HL-60 (cell line): ENCODE measurements at regions not wholly inside any gene's neighbourhood (a gene's known extent, or its start where the extent isn't known, plus 50 kb on each side); places are given as distances from the start of the nearest gene placed in this dataset.

Source experiments
- DNase-seq, 2 experiments: peaks; one replicate each; pipeline ENCODE4 v3.0.0-alpha.2; 2010 to 2020; ENCODE audit warnings: low read depth in 1 of 2, low spot score in 1 of 2
- H3K27ac ChIP-seq: fragments of 250-450 bp; sonication (Bioruptor Pico); replicated peaks from 2 replicates; pipeline ENCODE4 v1.5.1; 2020; ENCODE audit warnings: mild to moderate bottlenecking, moderate library complexity
- H3K27me3 ChIP-seq: fragments of 250-450 bp; sonication (Bioruptor Pico); 2 replicates; pipeline ENCODE4 v1.5.1; 2021; ENCODE audit warnings: mild to moderate bottlenecking, moderate library complexity; ENCODE audit not compliant: insufficient read depth, poor library complexity, severe bottlenecking
- H3K4me3 ChIP-seq: replicated peaks from 2 replicates; pipeline ENCODE4 v1.5.1; 2011; ENCODE audit warnings: mild to moderate bottlenecking, control low read depth, low read length; ENCODE audit not compliant: insufficient read depth
- CTCF ChIP-seq: IDR thresholded peaks from one replicate; pipeline ENCODE4 v1.5.1; 2011; ENCODE audit warnings: low read length, control low read depth, inconsistent platforms; ENCODE audit not compliant: insufficient read depth
- GABPA ChIP-seq: IDR thresholded peaks from 2 replicates; pipeline ENCODE4 v1.6.1; 2012; ENCODE audit warnings: low read depth
- POLR2AphosphoS5 ChIP-seq: IDR thresholded peaks from 2 replicates; pipeline ENCODE4 v1.6.1; 2012; ENCODE audit warnings: low read depth
- REST ChIP-seq: IDR thresholded peaks from 2 replicates; pipeline ENCODE4 v1.6.1; 2012; ENCODE audit warnings: low read depth; ENCODE audit not compliant: insufficient replicate concordance
- SPI1 ChIP-seq: IDR thresholded peaks from 2 replicates; pipeline ENCODE4 v1.6.1; 2012; ENCODE audit warnings: low read depth, mild to moderate bottlenecking, borderline replicate concordance

DNA sequence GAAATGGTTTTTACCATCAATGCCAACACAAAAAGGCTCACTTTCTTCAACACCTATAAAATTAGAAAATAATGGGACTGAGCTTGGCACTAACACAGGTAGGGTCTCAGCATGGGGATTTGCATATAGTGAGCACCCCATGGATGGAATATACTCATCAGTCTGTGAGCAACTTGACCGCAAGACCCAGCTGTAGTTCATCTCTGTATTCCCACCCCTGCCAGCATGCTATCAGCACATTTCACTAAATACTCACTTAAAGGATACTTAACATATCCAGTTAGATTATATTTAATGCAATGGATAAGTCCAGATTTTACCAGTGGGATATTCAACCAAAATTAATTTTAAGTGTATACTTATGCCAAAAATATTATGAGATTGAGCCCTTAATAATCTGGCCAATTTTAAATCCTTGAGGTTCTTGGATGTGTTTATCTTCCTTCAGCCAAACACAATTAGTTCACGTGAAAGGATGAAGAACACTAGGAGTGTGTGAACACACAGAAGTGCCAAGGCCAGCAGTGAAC is 66.7 kb downstream of the C16orf95 start:
- TF ChIP-seq SPI1 (no peak), POLR2AphosphoS5 (no peak), REST (no peak), CTCF (no peak), GABPA (no peak)
- H3K27me3 ChIP-seq: no peaks in the 10 kb centered on the region
- DNase-seq: no peak
- H3K4me3 ChIP-seq: no peak overlapping the region
- no peak overlapping the region for H3K27ac ChIP-seq

DNA sequence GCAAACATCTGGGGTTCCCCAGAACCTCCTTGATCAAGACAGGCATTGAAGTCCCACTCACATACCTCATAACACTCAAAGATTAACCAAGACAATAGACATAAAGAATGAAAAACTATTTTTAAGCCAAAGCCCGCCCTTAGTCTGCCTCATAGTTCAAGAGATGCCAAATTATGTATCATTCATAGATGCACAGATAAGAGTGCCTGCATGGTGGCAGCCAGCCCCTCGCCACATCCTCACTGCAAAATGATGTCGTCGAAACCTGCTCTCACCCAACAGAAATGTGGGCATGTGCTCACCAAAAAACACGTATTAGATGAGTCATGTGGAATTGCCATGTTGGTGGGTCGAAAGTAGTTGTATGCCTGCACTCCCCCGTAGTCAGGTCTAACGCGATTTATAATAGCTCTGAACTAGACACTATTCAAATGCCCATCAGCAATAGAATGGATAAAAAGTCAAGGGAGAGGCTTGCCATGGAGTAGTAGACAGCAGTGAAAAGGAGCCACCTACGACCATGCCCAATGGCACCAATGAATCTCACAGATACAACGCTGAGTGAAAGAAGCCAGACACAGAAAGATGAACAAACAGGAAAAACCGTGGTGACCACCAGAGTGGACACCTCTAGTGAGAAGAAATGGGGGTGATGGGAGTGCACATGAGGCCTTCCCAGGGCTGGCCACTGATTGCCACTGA is 64.8 kb downstream of the C16orf95 start:
- TF ChIP-seq SPI1: no peak
- TF ChIP-seq CTCF: no peak
- no peak for TF ChIP-seq POLR2AphosphoS5
- no peak for TF ChIP-seq REST
- TF ChIP-seq GABPA: no peak
- Histone ChIP-seq H3K27me3 (no peaks in the 10 kb centered on the region), H3K27ac (no peak overlapping the region), H3K4me3 (no peak overlapping the region)
- no peak for DNase-seq
